Fibroblast of the aortic adventitia (primary cell): ENCODE measurements at regions not wholly inside any gene's neighbourhood (a gene's known extent, or its start where the extent isn't known, plus 50 kb on each side); places are given as distances from the start of the nearest gene placed in this dataset.

ENCODE experiments used
- DNase-seq: peaks from one replicate; pipeline ENCODE4 v3.0.0-alpha.2; 2010; ENCODE audit warnings: low read depth
- H3K4me3 ChIP-seq: 2 replicates; pipeline ENCODE4 v1.5.1; 2011; ENCODE audit warnings: low read depth, mild to moderate bottlenecking, control low read depth, low read length, moderate library complexity
- CTCF ChIP-seq: IDR thresholded peaks from 2 replicates; pipeline ENCODE4 v1.5.1; 2011; ENCODE audit warnings: mild to moderate bottlenecking, low read length, control low read depth, inconsistent platforms; ENCODE audit not compliant: insufficient read depth

- TF ChIP-seq CTCF: no peak
- H3K4me3 ChIP-seq: no peak overlapping the region
- no peak for DNase-seq
Measured at GRCh38 chr14:22393796-22394195, 195.2 kb downstream of the DAD1 start.

DNA sequence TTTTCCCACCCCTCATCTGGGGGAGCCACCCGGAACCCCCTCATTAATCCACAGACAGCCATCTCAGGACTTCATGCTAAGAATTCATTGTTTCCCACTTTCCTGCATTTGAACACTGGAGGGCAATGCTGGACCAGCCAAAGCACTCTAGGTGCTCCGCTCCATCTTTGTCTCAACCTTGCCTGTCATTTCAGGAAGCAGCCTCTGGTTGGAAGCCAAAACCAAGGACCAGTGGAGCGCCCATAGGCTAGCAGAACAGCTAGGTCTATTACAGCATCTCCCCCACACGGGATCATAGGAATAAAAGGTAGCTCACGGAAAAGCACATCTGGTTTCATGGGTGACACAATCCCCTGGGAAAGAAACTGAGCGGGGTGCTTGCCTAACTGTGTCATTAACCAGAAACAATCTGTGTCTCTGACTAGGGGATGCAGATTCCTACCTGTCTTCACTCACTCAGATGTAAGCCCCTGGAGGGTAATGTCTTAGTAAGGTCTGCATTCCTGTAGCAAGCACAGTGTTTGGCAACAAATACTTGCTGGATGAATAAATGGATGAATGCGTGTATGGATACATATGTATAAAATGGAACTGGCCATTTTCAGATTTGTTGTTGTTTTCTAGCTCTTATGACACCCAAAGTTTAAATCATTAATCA lies 197.0 kb downstream of the DAD1 start:
- TF ChIP-seq CTCF: peak; percentile 74
- no peak overlapping the region for H3K4me3 ChIP-seq
- DNase-seq: peak; percentile 74

DNA sequence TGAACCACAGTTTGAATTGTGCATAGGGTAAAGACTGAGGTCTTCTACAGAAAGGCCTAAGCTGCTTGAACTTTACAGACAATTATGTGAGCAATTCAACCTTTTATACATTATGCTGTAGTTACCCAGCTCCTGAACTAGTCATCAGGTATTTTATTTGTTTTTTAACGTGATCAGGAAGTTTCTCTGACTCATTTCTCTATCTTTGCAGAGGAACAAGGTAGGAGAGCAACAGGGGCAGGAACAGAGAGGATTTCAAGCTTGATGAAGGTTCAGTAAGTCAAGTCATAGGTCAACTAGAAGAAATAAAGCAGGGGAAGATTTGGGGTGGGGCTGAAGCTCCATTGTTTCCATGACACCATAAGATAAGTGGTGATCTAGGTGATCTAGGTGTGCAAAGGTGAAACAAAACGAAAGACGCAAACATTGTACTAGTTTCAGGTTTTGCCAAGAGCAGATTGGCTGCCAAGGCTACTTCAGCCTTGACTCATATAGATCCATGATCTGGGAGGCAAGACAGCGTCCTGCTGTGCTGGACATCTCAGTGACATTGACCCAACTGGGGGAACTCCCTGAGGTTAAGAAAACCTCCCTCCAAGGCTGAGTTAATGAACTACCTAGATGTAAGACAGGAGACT lies 198.1 kb downstream of the DAD1 start:
- no peak for DNase-seq
- no peak overlapping the region for H3K4me3 ChIP-seq
- TF ChIP-seq CTCF: no peak

GRCh38 chr14:22390195-22390594 lies 198.8 kb downstream of the DAD1 start:
- DNase-seq: no peak
- H3K4me3 ChIP-seq: no peak overlapping the region
- no peak for TF ChIP-seq CTCF

- no peak overlapping the region for H3K4me3 ChIP-seq
- peak; percentile 43 for DNase-seq
- no peak for TF ChIP-seq CTCF
Measured at GRCh38 chr14:22388669-22389595, 200.1 kb downstream of the DAD1 start.

GRCh38 chr14:22387776-22388241 lies 201.2 kb downstream of the DAD1 start:
- DNase-seq: no peak
- H3K4me3 ChIP-seq: no peak overlapping the region
- TF ChIP-seq CTCF: no peak
